H1 (cell line): ENCODE measurements at regions not wholly inside any gene's neighbourhood (a gene's known extent, or its start where the extent isn't known, plus 50 kb on each side); places are given as distances from the start of the nearest gene placed in this dataset.
A peak's percentile ranks its signal among the peaks of the same experiment; 100 is the strongest.

Experiments
- CTCF ChIA-PET: fragments of 300-600 bp; sonication (Branson Sonifier 250); formaldehyde crosslinking; loops from one replicate; lab custom pipeline; 2021; ENCODE audit not compliant: partially characterized antibody; lab: Charles Lee
- POLR2A ChIA-PET: fragments of 300-600 bp; sonication (Branson Sonifier 250); formaldehyde crosslinking; loops from one replicate; lab custom pipeline; 2021; ENCODE audit warnings: inconsistent platforms; ENCODE audit not compliant: partially characterized antibody; lab: Charles Lee
- DNase-seq, 2 experiments: peaks; one replicate each; pipeline versions ENCODE4 v3.0.0 to v3.0.0-alpha.2; 2010 to 2022; ENCODE audit warnings: low spot score in 2 of 2, low read depth in 1 of 2, mixed read lengths in 1 of 2
- FAIRE-seq: peaks from 2 replicates; lab custom pipeline; 2011; peaks lifted over from hg19 to GRCh38; lab: Jason Lieb, UNC
- H2AFZ ChIP-seq: 2 replicates; pipeline ENCODE4 v1.8.1; 2012; ENCODE audit warnings: low read length, inconsistent platforms
- H2AK5ac ChIP-seq: 2 replicates; pipeline ENCODE4 v1.6.1; 2013; ENCODE audit warnings: low read depth, low read length
- H2BK120ac ChIP-seq: replicated peaks from 2 replicates; pipeline ENCODE3; 2013; ENCODE audit warnings: low read depth, low read length, inconsistent platforms
- H2BK12ac ChIP-seq: 2 replicates; pipeline ENCODE4 v1.6.1; 2013; ENCODE audit warnings: low read depth, low read length
- H2BK15ac ChIP-seq: 2 replicates; pipeline ENCODE4 v1.6.1; 2013; ENCODE audit warnings: low read length
- H2BK20ac ChIP-seq: 2 replicates; pipeline ENCODE4 v1.6.1; 2013; ENCODE audit warnings: low read length
- H2BK5ac ChIP-seq: 2 replicates; pipeline ENCODE4 v1.6.1; 2013; ENCODE audit warnings: low read depth, low read length
- H3K14ac ChIP-seq: 2 replicates; pipeline ENCODE4 v1.6.1; 2013; ENCODE audit warnings: inconsistent platforms; ENCODE audit not compliant: insufficient read length
- H3K18ac ChIP-seq: 2 replicates; pipeline ENCODE4 v1.6.1; 2013; ENCODE audit warnings: low read length; ENCODE audit errors: extremely low read depth
- H3K23ac ChIP-seq: 2 replicates; pipeline ENCODE4 v1.6.1; 2013; ENCODE audit warnings: inconsistent platforms; ENCODE audit not compliant: insufficient read length
- H3K23me2 ChIP-seq: 2 replicates; pipeline ENCODE4 v1.6.1; 2013; ENCODE audit warnings: low read depth, low read length
- H3K27ac ChIP-seq: 2 replicates; pipeline ENCODE4 v1.6.1; 2011; ENCODE audit warnings: low read depth, low read length, inconsistent platforms
- H3K27me3 ChIP-seq, 4 experiments: replicated peaks in 1 of 4; 1 replicate in 1 of 4; 2 replicates in 3 of 4; pipeline versions ENCODE4 v1.6.1 to v1.8.1; 2011 to 2013; ENCODE audit warnings: low read length in 3 of 4, mild to moderate bottlenecking in 3 of 4, inconsistent platforms in 2 of 4, mixed read lengths in 2 of 4, moderate library complexity in 1 of 4; ENCODE audit not compliant: control insufficient read depth in 3 of 4, insufficient read depth in 3 of 4; ENCODE audit errors: extremely low read depth in 1 of 4
- H3K36me3 ChIP-seq, 4 experiments: 2 replicates each; pipeline versions ENCODE4 v1.6.1 to v1.8.1; 2011 to 2013; ENCODE audit warnings: mild to moderate bottlenecking in 4 of 4, low read length in 3 of 4, moderate library complexity in 2 of 4, control low read depth in 1 of 4, inconsistent platforms in 1 of 4; ENCODE audit not compliant: insufficient read depth in 4 of 4, control insufficient read depth in 2 of 4
- H3K4ac ChIP-seq: replicated peaks from 2 replicates; pipeline ENCODE3; 2013; ENCODE audit warnings: low read length, low read depth, mixed read lengths, inconsistent platforms; ENCODE audit not compliant: insufficient read length
- H3K4me1 ChIP-seq, 4 experiments: replicated peaks in 1 of 4; 1 replicate in 1 of 4; 2 replicates in 3 of 4; pipeline versions ENCODE4 v1.6.1 to v1.8.1; 2011 to 2013; ENCODE audit warnings: low read length in 3 of 4, inconsistent platforms in 2 of 4, mixed read lengths in 1 of 4; ENCODE audit not compliant: insufficient read depth in 4 of 4, control insufficient read depth in 3 of 4
- H3K4me2 ChIP-seq, 2 experiments: 2 replicates each; pipeline versions ENCODE4 v1.6.1 to v1.8.1; 2011 to 2013; ENCODE audit warnings: low read depth in 2 of 2, low read length in 2 of 2, control low read depth in 1 of 2, inconsistent platforms in 1 of 2, mild to moderate bottlenecking in 1 of 2; ENCODE audit not compliant: insufficient read depth in 1 of 2
- H3K4me3 ChIP-seq, 4 experiments: fragments of 200-600, 300-600 bp in 1 of 4; sonication (generic), shearing (Covaris generic), sonication (Bioruptor Twin) in 1 of 4; 2 replicates each; pipeline versions ENCODE4 v1.5.1 to v1.8.1; 2011 to 2016; ENCODE audit warnings: low read length in 4 of 4, low read depth in 3 of 4, control low read depth in 2 of 4, inconsistent platforms in 2 of 4, mild to moderate bottlenecking in 2 of 4, mixed read lengths in 1 of 4, moderate library complexity in 1 of 4; ENCODE audit not compliant: insufficient read depth in 2 of 4; ENCODE audit errors: extremely low read depth in 1 of 4
- H3K56ac ChIP-seq: replicated peaks from 2 replicates; pipeline ENCODE3; 2013; ENCODE audit warnings: low read depth, mild to moderate bottlenecking, mixed read lengths, low read length, inconsistent platforms; ENCODE audit not compliant: insufficient read length
- H3K79me1 ChIP-seq: 2 replicates; pipeline ENCODE4 v1.6.1; 2013; ENCODE audit warnings: low read depth, low read length, control low read depth
- H3K79me2 ChIP-seq, 2 experiments: 2 replicates each; pipeline versions ENCODE4 v1.6.1 to v1.8.1; 2012 to 2013; ENCODE audit warnings: low read length in 2 of 2, mild to moderate bottlenecking in 2 of 2, inconsistent platforms in 1 of 2; ENCODE audit not compliant: insufficient read depth in 2 of 2, control insufficient read depth in 1 of 2
- H3K9ac ChIP-seq, 4 experiments: replicated peaks in 1 of 4; 1 replicate in 1 of 4; 2 replicates in 3 of 4; pipeline versions ENCODE4 v1.6.1 to v1.8.1; 2011 to 2013; ENCODE audit warnings: low read depth in 3 of 4, low read length in 3 of 4, control low read depth in 2 of 4, mild to moderate bottlenecking in 2 of 4, moderate library complexity in 2 of 4, inconsistent platforms in 1 of 4; ENCODE audit errors: extremely low read depth in 1 of 4
- H3K9me3 ChIP-seq, 2 experiments: 2 replicates each; pipeline versions ENCODE4 v1.6.1 to v1.8.1; 2012 to 2013; ENCODE audit warnings: mild to moderate bottlenecking in 2 of 2, moderate library complexity in 2 of 2, control low read depth in 1 of 2, inconsistent platforms in 1 of 2, low read depth in 1 of 2, low read length in 1 of 2, mixed read lengths in 1 of 2; ENCODE audit not compliant: insufficient read depth in 2 of 2
- H4K20me1 ChIP-seq, 2 experiments: replicated peaks in 1 of 2; 2 replicates each; pipeline versions ENCODE3 to v1.8.1; 2011 to 2013; ENCODE audit warnings: inconsistent platforms in 2 of 2, low read length in 2 of 2, mild to moderate bottlenecking in 1 of 2; ENCODE audit not compliant: insufficient read depth in 2 of 2, control insufficient read depth in 1 of 2
- H4K5ac ChIP-seq: 2 replicates; pipeline ENCODE4 v1.6.1; 2013; ENCODE audit warnings: low read length, low read depth, mixed read lengths, inconsistent platforms; ENCODE audit not compliant: insufficient read length
- H4K8ac ChIP-seq: 2 replicates; pipeline ENCODE4 v1.8.0; 2013; ENCODE audit warnings: mild to moderate bottlenecking, moderate library complexity, low read length, inconsistent platforms; ENCODE audit not compliant: insufficient read depth; ENCODE audit errors: extremely low read depth
- H4K91ac ChIP-seq: replicated peaks from 2 replicates; pipeline ENCODE3; 2013; ENCODE audit warnings: low read length, mixed read lengths, inconsistent platforms; ENCODE audit not compliant: insufficient read length
- ATF2 ChIP-seq: IDR thresholded peaks from 2 replicates; pipeline ENCODE4 v1.6.1; 2012; ENCODE audit warnings: low read length, inconsistent platforms
- ATF3 ChIP-seq: IDR thresholded peaks from 2 replicates; pipeline ENCODE4 v1.6.1; 2011; ENCODE audit warnings: low read depth, mild to moderate bottlenecking, low read length; ENCODE audit not compliant: insufficient read depth
- BCL11A ChIP-seq, 2 experiments: IDR thresholded peaks; one replicate each; pipeline ENCODE4 v1.6.1; 2011; ENCODE audit warnings: low read depth in 2 of 2, low read length in 2 of 2, mild to moderate bottlenecking in 2 of 2
- CBX8 ChIP-seq: fragments of 300-800, 300-1000 bp; sonication (generic); IDR thresholded peaks from 2 replicates; pipeline ENCODE4 v1.7.1; 2016; ENCODE audit warnings: low read depth, low read length, borderline replicate concordance
- CREB1 ChIP-seq: IDR thresholded peaks from 2 replicates; pipeline ENCODE4 v1.6.1; 2012; ENCODE audit warnings: inconsistent platforms
- JUN ChIP-seq: IDR thresholded peaks from 2 replicates; pipeline ENCODE4 v1.6.1; 2011; ENCODE audit warnings: low read depth, mild to moderate bottlenecking, improper control_type of control experiment, low read length
- KDM1A ChIP-seq: fragments of 200-600, 300-600 bp; sonication (generic); IDR thresholded peaks from 2 replicates; pipeline ENCODE4 v1.7.1; 2016; ENCODE audit warnings: mild to moderate bottlenecking, low read length, borderline replicate concordance
- PHF8 ChIP-seq: fragments of 200-600 bp; sonication (generic); conservative IDR thresholded peaks from 2 replicates; pipeline ENCODE4 v1.7.1; 2012; ENCODE audit warnings: low read depth, mild to moderate bottlenecking, inconsistent platforms, low read length, moderate library complexity
- POLR2A ChIP-seq, 2 experiments: IDR thresholded peaks; 1 replicate in 1 of 2; 2 replicates in 1 of 2; pipeline ENCODE4 v1.6.1; 2011; ENCODE audit warnings: low read depth in 2 of 2, low read length in 2 of 2, mild to moderate bottlenecking in 2 of 2; ENCODE audit errors: control extremely low read depth in 1 of 2
- SIX5 ChIP-seq: IDR thresholded peaks from 2 replicates; pipeline ENCODE4 v1.6.1; 2011; ENCODE audit warnings: mild to moderate bottlenecking, low read depth, low read length
- SUZ12 ChIP-seq: fragments of 200-600 bp; sonication (generic); IDR thresholded peaks from 2 replicates; pipeline ENCODE4 v1.6.1; 2012; ENCODE audit warnings: mild to moderate bottlenecking, inconsistent platforms, low read length, moderate library complexity, mixed read lengths
- YY1 ChIP-seq: IDR thresholded peaks from 2 replicates; pipeline ENCODE4 v1.6.1; 2011; ENCODE audit warnings: low read depth, mild to moderate bottlenecking, low read length
- WGBS, 2 experiments: shearing (Covaris generic) in 1 of 2; methylation state at CpG; one replicate each; pipeline versions ENCODE4 v1.1.6 to v1.1.7; 2013 to 2015; ENCODE audit warnings: low lambda C conversion rate in 2 of 2, mixed read lengths in 2 of 2, inconsistent platforms in 1 of 2, low coverage in 1 of 2, missing lambda C conversion rate in 1 of 2; ENCODE audit not compliant: insufficient replicate concordance in 2 of 2, insufficient coverage in 1 of 2, insufficient read length in 1 of 2; ENCODE audit errors: extremely low coverage in 1 of 2, missing lambda C conversion rate in 1 of 2; 5-methylcytosine and 5-hydroxymethylcytosine counted together

GRCh38 chr6:163834226-163834970 is 419.9 kb downstream of the QKI start:
- Histone ChIP-seq H4K5ac (no peak overlapping the region), H2BK5ac (no peak overlapping the region), H4K8ac (peak overlapping the region; percentile 31; the same call in 1 of the 2 replicates), H3K4me1 (peaks cover 0 to 6% (median 0%) of the 10 kb centered on the region in 4 experiments; a peak in 2 of 7 replicates), H3K4me2 (no peak overlapping the region), H3K79me2 (no peaks in the 10 kb centered on the region), H3K23me2 (no peaks in the 10 kb centered on the region), H2AK5ac (no peak overlapping the region), H3K4ac (no peak overlapping the region), H2BK15ac (no peak overlapping the region), H4K20me1 (no peaks in the 10 kb centered on the region), H2BK20ac (no peak overlapping the region), H2BK12ac (no peak overlapping the region), H2AFZ (0 out of 2 replicates have a peak overlapping the region, but pooled peaks have one; percentile 30), H3K9me3 (no peaks in the 10 kb centered on the region), H3K18ac (no peak overlapping the region), H3K27ac (no peak overlapping the region), H3K79me1 (no peaks in the 10 kb centered on the region), H3K4me3 (no peak overlapping the region), H2BK120ac (no peak overlapping the region), H4K91ac (no peak overlapping the region), H3K56ac (no peak overlapping the region), H3K36me3 (no peaks in the 10 kb centered on the region), H3K27me3 (no peaks in the 10 kb centered on the region), H3K23ac (no peak overlapping the region), H3K9ac (no peak overlapping the region), H3K14ac (no peak overlapping the region)
- FAIRE-seq: no peak
- no peak for DNase-seq
- 92% methylated on average over 44 of the region's 46 CpGs; no CpG with 5 or more reads in 1 of the 2 experiments for WGBS, 2 experiments
- ChIA-PET CTCF (no interaction called here), POLR2A (no interaction called here)
- no peak for TF ChIP-seq JUN
- TF ChIP-seq SIX5: no peak
- TF ChIP-seq PHF8: no peak
- TF ChIP-seq YY1: no peak
- TF ChIP-seq KDM1A: no peak
- TF ChIP-seq CREB1: no peak
- no peak for TF ChIP-seq ATF3
- TF ChIP-seq ATF2: no peak
- no peak for TF ChIP-seq BCL11A (IDR thresholded peaks at IDR 0.05; ENCODE audit: low read depth in 2 of 2, low read length in 2 of 2)
- no peak for TF ChIP-seq SUZ12
- no peak for TF ChIP-seq POLR2A (IDR thresholded peaks at IDR 0.05; ENCODE audit: control extremely low read depth in 1 of 2, low read depth in 2 of 2, low read length in 2 of 2)
- no peak for TF ChIP-seq CBX8
